Naive thymus-derived CD4-positive, alpha-beta T cell (primary cell): ENCODE measurements at regions not wholly inside any gene's neighbourhood (a gene's known extent, or its start where the extent isn't known, plus 50 kb on each side); places are given as distances from the start of the nearest gene placed in this dataset.
A peak's percentile ranks its signal among the peaks of the same experiment; 100 is the strongest.

ENCODE experiments used
- ATAC-seq: fragments of 150-1000 bp; cut with Tn5 transposase; 2 replicates; pipeline ENCODE4 v1.10.0; 2021; ENCODE audit warnings: mild to moderate bottlenecking, moderate library complexity
- CTCF ChIA-PET: fragments of 350-600 bp; sonication (Branson Sonifier 250); formaldehyde crosslinking; loops from one replicate; lab custom pipeline; 2021; ENCODE audit warnings: antibody characterized with exemption; lab: Charles Lee
- POLR2A ChIA-PET: fragments of 350-600 bp; sonication (Branson Sonifier 250); formaldehyde crosslinking; loops from one replicate; lab custom pipeline; 2021; ENCODE audit warnings: antibody characterized with exemption, inconsistent platforms; lab: Charles Lee
- DNase-seq, 9 donors: peaks; one replicate each; pipeline versions ENCODE4 v3.0.0 to v3.0.0-alpha.2; 2020 to 2022; ENCODE audit warnings: mixed read lengths in 1 of 9
- H3K27ac ChIP-seq: one replicate; pipeline ENCODE4 v1.7.0; 2013; ENCODE audit warnings: mild to moderate bottlenecking, low read depth, low read length, moderate library complexity
- H3K27me3 ChIP-seq, 2 donors: one replicate each; pipeline ENCODE4 v1.7.0; 2013; ENCODE audit warnings: low read length in 2 of 2, mild to moderate bottlenecking in 2 of 2, moderate library complexity in 2 of 2; ENCODE audit not compliant: control insufficient read depth in 2 of 2, insufficient read depth in 2 of 2
- H3K36me3 ChIP-seq, 3 experiments: 1 replicate in 2 of 3; 2 replicates in 1 of 3; pipeline ENCODE4 v1.7.0; 2013; ENCODE audit warnings: low read length in 3 of 3, mild to moderate bottlenecking in 3 of 3, moderate library complexity in 1 of 3; ENCODE audit not compliant: insufficient read depth in 3 of 3, control insufficient read depth in 2 of 3
- H3K4me1 ChIP-seq, 2 donors: one replicate each; pipeline ENCODE4 v1.7.0; 2013; ENCODE audit warnings: low read length in 2 of 2, mild to moderate bottlenecking in 2 of 2, moderate library complexity in 1 of 2; ENCODE audit not compliant: control insufficient read depth in 2 of 2, insufficient read depth in 2 of 2
- H3K4me3 ChIP-seq: 2 replicates; pipeline ENCODE4 v1.7.0; 2013; ENCODE audit warnings: mild to moderate bottlenecking, low read length
- H3K9me3 ChIP-seq, 3 experiments: 1 replicate in 2 of 3; 2 replicates in 1 of 3; pipeline ENCODE4 v1.7.0; 2013; ENCODE audit warnings: low read length in 3 of 3; ENCODE audit not compliant: control insufficient read depth in 2 of 3
- H3K27ac Mint-ChIP-seq, 9 donors: one replicate each; pipeline ENCODE4 v1.8.0; 2020 to 2022; ENCODE audit warnings: mixed read lengths in 9 of 9, mild to moderate bottlenecking in 8 of 9, moderate library complexity in 5 of 9, inconsistent platforms in 2 of 9
- H3K27me3 Mint-ChIP-seq, 5 donors: one replicate each; pipeline ENCODE4 v1.8.0; 2021 to 2022; ENCODE audit warnings: mixed read lengths in 5 of 5, mild to moderate bottlenecking in 1 of 5
- H3K36me3 Mint-ChIP-seq, 5 donors: one replicate each; pipeline ENCODE4 v1.8.0; 2020 to 2022; ENCODE audit warnings: mixed read lengths in 5 of 5, mild to moderate bottlenecking in 3 of 5, inconsistent platforms in 1 of 5
- H3K4me1 Mint-ChIP-seq, 7 donors: one replicate each; pipeline ENCODE4 v1.8.0; 2020 to 2022; ENCODE audit warnings: mixed read lengths in 7 of 7, mild to moderate bottlenecking in 3 of 7, inconsistent platforms in 1 of 7
- H3K4me3 Mint-ChIP-seq, 10 donors: one replicate each; pipeline ENCODE4 v1.8.0; 2020 to 2022; ENCODE audit warnings: mild to moderate bottlenecking in 10 of 10, mixed read lengths in 10 of 10, moderate library complexity in 6 of 10, inconsistent platforms in 2 of 10
- H3K9me3 Mint-ChIP-seq, 11 donors: one replicate each; pipeline ENCODE4 v1.8.0; 2020 to 2022; ENCODE audit warnings: mixed read lengths in 11 of 11, mild to moderate bottlenecking in 4 of 11, inconsistent platforms in 1 of 11, moderate library complexity in 1 of 11
- intact Hi-C, 2 donors: fragments of 100-400 bp; cut with micrococcal nuclease; formaldehyde crosslinking; loops; one replicate each; pipeline ENCODE4 v1.15.1; 2023

- Mint-ChIP-seq H3K27ac (no peak overlapping the region), H3K4me3 (peak overlapping the region in 1 of 10 donors; percentile 2), H3K27me3 (peaks cover 0 to 5% (median 0%) of the 10 kb centered on the region in 5 donors), H3K36me3 (peaks cover 0 to 4% (median 0%) of the 10 kb centered on the region in 5 donors), H3K4me1 (peaks cover 0 to 12% (median 7%) of the 10 kb centered on the region in 7 donors), H3K9me3 (peaks cover 0 to 4% (median 0%) of the 10 kb centered on the region in 11 donors)
- ChIA-PET POLR2A (no interaction called here), CTCF (no interaction called here)
- ATAC-seq (no peak), DNase-seq (no peak)
- no peaks in the 10 kb centered on the region for H3K4me1 ChIP-seq
- no peaks in the 10 kb centered on the region for H3K36me3 ChIP-seq
- no peaks in the 10 kb centered on the region for H3K9me3 ChIP-seq
- intact Hi-C loops, result no loop called here
- no peaks in the 10 kb centered on the region for H3K27me3 ChIP-seq
- H3K27ac ChIP-seq, result no peak overlapping the region
- no peak overlapping the region for H3K4me3 ChIP-seq
These were observed 70.0 kb upstream of the NKD1 start for GRCh38 chr16:50478075-50478772.

DNA sequence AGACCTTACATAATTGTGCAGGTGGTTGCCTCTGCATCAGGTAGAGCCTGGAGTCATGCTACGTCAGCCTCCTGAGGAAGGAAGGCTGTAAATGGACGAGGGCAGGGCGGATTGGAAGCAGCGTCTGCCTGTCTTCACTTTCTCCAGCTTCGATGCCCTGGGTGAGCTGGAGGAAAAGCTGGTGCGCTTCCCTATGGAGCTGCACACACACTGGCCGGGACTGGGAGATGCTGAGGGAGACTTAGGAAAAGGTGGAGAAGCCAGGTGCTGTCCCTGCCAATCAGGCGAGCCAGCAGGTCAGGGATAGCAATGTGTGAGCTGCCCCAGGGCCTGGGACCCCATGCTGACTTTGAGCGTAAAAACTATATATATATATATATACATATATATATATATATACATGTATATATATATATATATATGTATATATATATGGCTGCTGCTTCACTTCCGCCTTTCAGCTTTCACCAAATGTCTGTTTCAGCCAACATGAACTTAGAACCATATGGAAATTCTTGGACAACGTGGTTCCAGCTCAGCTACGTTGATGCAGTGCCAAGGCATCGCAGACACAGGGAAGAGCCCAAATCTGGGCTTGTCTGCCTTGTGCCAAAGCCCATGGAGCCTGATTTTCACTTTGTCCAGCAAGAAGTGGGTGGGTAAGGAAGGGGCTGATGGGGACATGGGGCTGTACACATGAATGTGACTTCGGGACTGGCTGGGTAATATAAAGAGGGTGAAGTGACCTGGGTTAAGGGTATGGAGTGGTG, 71.5 kb upstream of the NKD1 start:
- Mint-ChIP-seq H3K9me3 (peaks cover 0 to 4% (median 0%) of the 10 kb centered on the region in 11 donors), H3K27ac (no peak overlapping the region), H3K27me3 (peaks cover 0 to 5% (median 4%) of the 10 kb centered on the region in 5 donors), H3K4me3 (no peak overlapping the region), H3K36me3 (no peaks in the 10 kb centered on the region), H3K4me1 (peaks cover 0 to 17% (median 9%) of the 10 kb centered on the region in 7 donors)
- Histone ChIP-seq H3K27me3 (no peaks in the 10 kb centered on the region), H3K4me1 (no peaks in the 10 kb centered on the region), H3K9me3 (no peaks in the 10 kb centered on the region), H3K4me3 (no peak overlapping the region), H3K27ac (no peak overlapping the region), H3K36me3 (no peaks in the 10 kb centered on the region)
- DNase-seq (no peak), ATAC-seq (no peak)
- intact Hi-C loops, result no loop called here
- CTCF ChIA-PET, result no interaction called here
- POLR2A ChIA-PET, result no interaction called here

DNA sequence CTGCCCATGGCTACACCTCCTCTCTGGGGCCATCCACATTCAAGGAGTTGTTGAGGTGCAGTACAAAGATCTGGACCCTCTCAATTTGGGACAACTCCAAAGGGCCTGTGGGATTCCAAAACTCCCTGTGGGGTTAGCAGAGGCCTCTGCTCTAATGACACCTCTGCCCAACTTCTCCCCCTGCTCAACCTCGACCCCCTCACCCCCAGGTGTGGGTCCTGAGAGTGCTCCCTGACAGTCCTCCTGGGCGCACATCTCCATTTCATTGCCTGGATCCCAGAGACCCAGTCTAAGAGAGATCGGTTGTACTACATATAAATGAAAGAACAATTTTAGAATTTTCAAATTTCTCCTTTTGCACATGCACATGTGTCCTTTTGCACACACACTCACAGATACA, 73.0 kb upstream of the NKD1 start:
- H3K27ac Mint-ChIP-seq, result peak overlapping the region in 1 of 9 donors; percentile 13

DNA sequence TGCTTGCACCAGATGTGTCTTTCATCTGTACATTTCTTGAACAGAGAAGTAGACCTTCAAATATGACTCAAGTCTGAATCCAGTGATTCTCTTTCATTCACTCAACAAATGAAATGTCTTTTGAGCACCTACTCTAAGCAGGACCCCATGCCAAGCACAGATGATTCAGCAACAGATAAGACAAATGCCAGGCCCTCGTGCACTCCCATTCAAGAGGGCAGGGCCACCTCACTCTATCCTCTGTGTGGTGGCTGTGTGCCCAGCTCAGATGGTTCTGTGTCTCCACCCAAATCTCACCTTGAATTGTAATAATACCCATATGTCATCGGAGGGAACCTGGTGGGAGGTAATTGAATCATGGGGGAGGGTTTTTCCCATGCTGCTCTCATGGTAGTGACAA, 74.1 kb upstream of the NKD1 start:
- Mint-ChIP-seq H3K36me3 (no peaks in the 10 kb centered on the region), H3K4me1 (peaks cover 0 to 17% (median 9%) of the 10 kb centered on the region in 7 donors), H3K4me3 (no peak overlapping the region), H3K27me3 (peaks cover 0 to 19% (median under 1%) of the 10 kb centered on the region in 5 donors), H3K9me3 (peaks cover 0 to 1% (median 0%) of the 10 kb centered on the region in 11 donors), H3K27ac (peak overlapping the region in 2 of 9 donors; percentile 25 to 28)
- Histone ChIP-seq H3K36me3 (no peaks in the 10 kb centered on the region), H3K4me1 (no peaks in the 10 kb centered on the region), H3K27me3 (no peaks in the 10 kb centered on the region), H3K4me3 (no peak overlapping the region), H3K9me3 (no peaks in the 10 kb centered on the region), H3K27ac (no peak overlapping the region)
- CTCF ChIA-PET, result interaction anchor here (0.7 kb wide), 1 partner anchor 136 kb away, joined by 3 read pairs; no protein-coding TSS in a partner anchor
- intact Hi-C loops, result no loop called here
- no peak for ATAC-seq
- POLR2A ChIA-PET, result interaction anchor here (0.6 kb wide), 1 partner anchor 115 kb away, joined by 3 read pairs; no protein-coding TSS in a partner anchor
- DNase-seq, result no peak

More for the DNA sequence above, 73.0 kb upstream of the NKD1 start:
- Histone ChIP-seq H3K36me3 (no peaks in the 10 kb centered on the region), H3K27ac (no peak overlapping the region), H3K9me3 (no peaks in the 10 kb centered on the region), H3K4me1 (no peaks in the 10 kb centered on the region), H3K27me3 (no peaks in the 10 kb centered on the region), H3K4me3 (no peak overlapping the region)
- POLR2A ChIA-PET, result no interaction called here
- ATAC-seq, result no peak
- H3K9me3 Mint-ChIP-seq, result peaks cover 0 to 1% (median 0%) of the 10 kb centered on the region in 11 donors
- intact Hi-C loops, result no loop called here
- H3K36me3 Mint-ChIP-seq, result no peaks in the 10 kb centered on the region
- peaks cover 0 to 17% (median 9%) of the 10 kb centered on the region in 7 donors for H3K4me1 Mint-ChIP-seq
- no peak for DNase-seq
- peaks cover 0 to 13% (median 4%) of the 10 kb centered on the region in 5 donors for H3K27me3 Mint-ChIP-seq
- no peak overlapping the region for H3K4me3 Mint-ChIP-seq
- CTCF ChIA-PET, result interaction anchor here (0.6 kb wide), 1 partner anchor 226 kb away, joined by 3 read pairs; no protein-coding TSS in a partner anchor

DNA sequence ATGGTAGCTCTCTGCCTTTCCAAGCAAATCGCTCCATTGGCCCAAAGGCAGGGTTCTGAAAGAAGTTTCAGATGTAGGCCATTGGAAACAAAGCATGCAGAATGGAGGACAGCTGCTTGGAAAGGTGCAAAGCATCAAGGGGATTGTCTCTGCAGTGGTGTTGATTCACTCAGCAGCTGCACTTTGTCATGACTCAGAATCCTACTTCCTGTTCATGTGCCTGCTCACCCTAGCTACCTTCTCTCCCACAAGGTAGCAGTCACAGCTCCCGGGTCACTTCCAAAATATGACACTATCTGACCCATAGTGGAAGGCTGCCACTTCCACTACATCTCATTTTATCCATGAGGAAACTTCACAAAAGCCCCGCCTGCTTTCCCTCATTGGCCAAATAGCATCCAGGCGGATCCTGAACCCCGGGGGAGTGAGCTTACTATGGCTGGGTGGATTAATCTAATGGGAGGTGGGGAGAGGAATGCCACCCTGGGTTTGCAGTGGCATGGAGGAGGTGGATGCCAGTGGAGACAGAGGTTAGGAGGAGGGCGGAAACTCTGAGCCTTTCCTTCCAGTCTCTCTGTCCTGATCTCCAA, 74.7 kb upstream of the NKD1 start:
- intact Hi-C loops, result no loop called here
- Histone ChIP-seq H3K36me3 (no peaks in the 10 kb centered on the region), H3K27ac (no peak overlapping the region), H3K4me3 (no peak overlapping the region), H3K4me1 (no peaks in the 10 kb centered on the region), H3K27me3 (no peaks in the 10 kb centered on the region), H3K9me3 (no peaks in the 10 kb centered on the region)
- DNase-seq (no peak), ATAC-seq (no peak)
- Mint-ChIP-seq H3K27ac (peak overlapping the region in 4 of 9 donors; percentile 25 to 60 (median 31)), H3K36me3 (no peaks in the 10 kb centered on the region), H3K9me3 (peaks cover 0 to 1% (median 0%) of the 10 kb centered on the region in 11 donors), H3K4me1 (peaks cover 2 to 23% (median 11%) of the 10 kb centered on the region in 7 donors), H3K27me3 (peaks cover 0 to 26% (median 0%) of the 10 kb centered on the region in 5 donors), H3K4me3 (no peak overlapping the region)
- ChIA-PET POLR2A (interaction anchor here (0.6 to 0.8 kb wide), 3 partner anchors 18 to 116 kb away, joined by 3 read pairs; no protein-coding TSS in a partner anchor), CTCF (interaction anchor here (0.6 kb wide), 1 partner anchor 50 kb away, joined by 3 read pairs; no protein-coding TSS in a partner anchor)

- POLR2A ChIA-PET, result interaction anchor here (0.7 kb wide), 1 partner anchor 406 kb away, joined by 3 read pairs; no protein-coding TSS in a partner anchor
- no peak for ATAC-seq
- H3K4me1 Mint-ChIP-seq, result peaks cover 8 to 24% (median 13%) of the 10 kb centered on the region in 7 donors
These were observed 75.7 kb upstream of the NKD1 start for GRCh38 chr16:50472472-50472871.

More at GRCh38 chr16:50472472-50472871, 75.7 kb upstream of the NKD1 start:
- Mint-ChIP-seq H3K36me3 (no peaks in the 10 kb centered on the region), H3K27me3 (peaks cover 0 to 31% (median 2%) of the 10 kb centered on the region in 5 donors), H3K4me3 (no peak overlapping the region), H3K9me3 (peaks cover 0 to 1% (median 0%) of the 10 kb centered on the region in 11 donors), H3K27ac (no peak overlapping the region)
- H3K27ac ChIP-seq, result no peak overlapping the region
- no peaks in the 10 kb centered on the region for H3K27me3 ChIP-seq
- H3K4me1 ChIP-seq, result no peaks in the 10 kb centered on the region
- CTCF ChIA-PET, result no interaction called here
- no peaks in the 10 kb centered on the region for H3K9me3 ChIP-seq
- DNase-seq, result no peak
- H3K36me3 ChIP-seq, result no peaks in the 10 kb centered on the region
- intact Hi-C loops, result no loop called here
- H3K4me3 ChIP-seq, result no peak overlapping the region
